ENCODE measurements at regions not wholly inside any gene's neighbourhood (a gene's known extent, or its start where the extent isn't known, plus 50 kb on each side); places are given as distances from the start of the nearest gene placed in this dataset.

GRCh38 chr18:10296491-10296890 is 157.9 kb upstream of the APCDD1 start:
- Histone ChIP-seq H3K27ac (ENCODE audit: control insufficient read depth, insufficient read depth, low read length) (no peak overlapping the region), H3K4me2 (ENCODE audit: control insufficient read depth, extremely low read depth, insufficient read depth, low read depth, low read length) (no peak overlapping the region), H3K4me1 (ENCODE audit: control insufficient read depth, extremely low read depth, insufficient read depth, low read length) (no peaks in the 10 kb centered on the region), H4K20me1 (ENCODE audit: control insufficient read depth, extremely low read depth, insufficient read depth, low read length) (no peaks in the 10 kb centered on the region), H3K4me3 (ENCODE audit: control insufficient read depth in 2 of 3, extremely low read depth in 1 of 3, insufficient read depth in 2 of 3, low read depth in 1 of 3, low read length in 3 of 3) (no peak overlapping the region), H3K36me3 (ENCODE audit: control insufficient read depth in 2 of 2, extremely low read depth in 1 of 2, insufficient read depth in 2 of 2, low read length in 2 of 2) (no peaks in the 10 kb centered on the region), H3K27me3 (ENCODE audit: control insufficient read depth, extremely low read depth, insufficient read depth, low read length) (no peaks in the 10 kb centered on the region), H2AFZ (ENCODE audit: control insufficient read depth, low read length) (no peak overlapping the region), H3K79me2 (ENCODE audit: control insufficient read depth, insufficient read depth, low read length) (no peaks in the 10 kb centered on the region), H3K9me1 (ENCODE audit: control insufficient read depth, extremely low read depth, insufficient read depth, low read length) (no peaks in the 10 kb centered on the region), H3K9me3 (ENCODE audit: control insufficient read depth, low read depth, low read length) (no peaks in the 10 kb centered on the region), H3K9ac (ENCODE audit: control insufficient read depth, extremely low read depth, insufficient read depth, low read length) (no peak overlapping the region)
- DNase-seq (ENCODE audit: low read depth, low spot score) (no peak), FAIRE-seq (no peak)
- no peak for TF ChIP-seq EZH2 (IDR thresholded peaks at IDR 0.05; ENCODE audit: low read length)
- TF ChIP-seq CTCF (optimal IDR thresholded peaks at IDR 0.05 in 1 of 3, IDR thresholded peaks at IDR 0.05 in 1 of 3, conservative IDR thresholded peaks at IDR 0.05 in 1 of 3; ENCODE audit: extremely low read depth in 1 of 3, insufficient read depth in 2 of 3, low read length in 3 of 3), result no peak
- dilution Hi-C loops (cut with MboI; ENCODE audit: extremely low pct_ligation_motif_present, low sequenced_read_pairs), result no loop called here

- Histone ChIP-seq H3K9me3 (ENCODE audit: control insufficient read depth, low read depth, low read length) (no peaks in the 10 kb centered on the region), H3K36me3 (ENCODE audit: control insufficient read depth in 2 of 2, extremely low read depth in 1 of 2, insufficient read depth in 2 of 2, low read length in 2 of 2) (no peaks in the 10 kb centered on the region), H3K4me2 (ENCODE audit: control insufficient read depth, extremely low read depth, insufficient read depth, low read depth, low read length) (no peak overlapping the region), H2AFZ (ENCODE audit: control insufficient read depth, low read length) (no peak overlapping the region), H3K4me3 (ENCODE audit: control insufficient read depth in 2 of 3, extremely low read depth in 1 of 3, insufficient read depth in 2 of 3, low read depth in 1 of 3, low read length in 3 of 3) (no peak overlapping the region), H4K20me1 (ENCODE audit: control insufficient read depth, extremely low read depth, insufficient read depth, low read length) (no peaks in the 10 kb centered on the region), H3K27me3 (ENCODE audit: control insufficient read depth, extremely low read depth, insufficient read depth, low read length) (no peaks in the 10 kb centered on the region), H3K9ac (ENCODE audit: control insufficient read depth, extremely low read depth, insufficient read depth, low read length) (no peak overlapping the region), H3K27ac (ENCODE audit: control insufficient read depth, insufficient read depth, low read length) (no peak overlapping the region), H3K4me1 (ENCODE audit: control insufficient read depth, extremely low read depth, insufficient read depth, low read length) (no peaks in the 10 kb centered on the region), H3K9me1 (ENCODE audit: control insufficient read depth, extremely low read depth, insufficient read depth, low read length) (no peaks in the 10 kb centered on the region), H3K79me2 (ENCODE audit: control insufficient read depth, insufficient read depth, low read length) (no peaks in the 10 kb centered on the region)
- DNase-seq (ENCODE audit: low read depth, low spot score), result no peak
- TF ChIP-seq CTCF (optimal IDR thresholded peaks at IDR 0.05 in 1 of 3, IDR thresholded peaks at IDR 0.05 in 1 of 3, conservative IDR thresholded peaks at IDR 0.05 in 1 of 3; ENCODE audit: extremely low read depth in 1 of 3, insufficient read depth in 2 of 3, low read length in 3 of 3), result no peak
- TF ChIP-seq EZH2 (IDR thresholded peaks at IDR 0.05; ENCODE audit: low read length), result no peak
- dilution Hi-C loops (cut with MboI; ENCODE audit: extremely low pct_ligation_motif_present, low sequenced_read_pairs), result no loop called here
- no peak for FAIRE-seq
These were observed 157.3 kb upstream of the APCDD1 start for GRCh38 chr18:10297086-10297485.

Data from keratinocyte (primary cell).